Stimulated activated CD8-positive, alpha-beta memory T cell treated with anti-CD3 and anti-CD28 coated beads, Interleukin-15, amount 100 ng/mL, for 48 hours (primary cell): ENCODE measurements at regions not wholly inside any gene's neighbourhood (a gene's known extent, or its start where the extent isn't known, plus 50 kb on each side); places are given as distances from the start of the nearest gene placed in this dataset.
"Not testable (repeated sequence)": the region's sequence is repeated elsewhere in the genome, so short reads cannot be mapped to it uniquely, and the experiment has no call there.

Source experiments
- DNase-seq, 2 donors: peaks; one replicate each; pipeline ENCODE4 v3.0.0-alpha.2; 2020; ENCODE audit warnings: low read depth in 2 of 2

GRCh38 chr15:36175186-36175740 is 404.2 kb upstream of the CDIN1 start:
- DNase-seq, result no peak

- no peak for DNase-seq
These were observed 403.6 kb upstream of the CDIN1 start for GRCh38 chr15:36175741-36176291.

GRCh38 chr15:36177590-36178302 is 401.7 kb upstream of the CDIN1 start:
- DNase-seq, result no peak

- no peak for DNase-seq
These were observed 401.2 kb upstream of the CDIN1 start for GRCh38 chr15:36178303-36178633.

- DNase-seq, result no peak
These were observed 396.2 kb upstream of the CDIN1 start for GRCh38 chr15:36183201-36183600.

GRCh38 chr15:36185438-36185837 is 394.0 kb upstream of the CDIN1 start:
- no peak for DNase-seq

- no peak for DNase-seq
These were observed 393.6 kb upstream of the CDIN1 start for GRCh38 chr15:36185845-36186244.

GRCh38 chr15:36186376-36186775 is 393.1 kb upstream of the CDIN1 start:
- no peak for DNase-seq

GRCh38 chr15:36191459-36191858 is 388.0 kb upstream of the CDIN1 start:
- DNase-seq, result no peak

- DNase-seq, result not testable (repeated sequence)
These were observed 383.9 kb upstream of the CDIN1 start for GRCh38 chr15:36195361-36196007.

GRCh38 chr15:36208868-36209582 is 370.4 kb upstream of the CDIN1 start:
- DNase-seq, result no peak

GRCh38 chr15:36210426-36210825 is 369.0 kb upstream of the CDIN1 start:
- DNase-seq, result no peak

GRCh38 chr15:36218322-36218721 is 361.1 kb upstream of the CDIN1 start:
- no peak for DNase-seq

- DNase-seq, result no peak
These were observed 360.4 kb upstream of the CDIN1 start for GRCh38 chr15:36218991-36219390.

GRCh38 chr15:36221992-36222391 is 357.4 kb upstream of the CDIN1 start:
- DNase-seq, result no peak

- no peak for DNase-seq
These were observed 348.6 kb upstream of the CDIN1 start for GRCh38 chr15:36230776-36231175.

- no peak for DNase-seq
These were observed 346.9 kb upstream of the CDIN1 start for GRCh38 chr15:36232491-36232890.

GRCh38 chr15:36234743-36235142 is 344.7 kb upstream of the CDIN1 start:
- DNase-seq, result no peak

GRCh38 chr15:36235173-36235572 is 344.3 kb upstream of the CDIN1 start:
- DNase-seq, result no peak

- no peak for DNase-seq
These were observed 339.9 kb upstream of the CDIN1 start for GRCh38 chr15:36239509-36239908.

- no peak for DNase-seq
These were observed 328.0 kb upstream of the CDIN1 start for GRCh38 chr15:36251450-36251849.

GRCh38 chr15:36252146-36252711 is 327.2 kb upstream of the CDIN1 start:
- no peak for DNase-seq
